ENCODE measurements at regions not wholly inside any gene's neighbourhood (a gene's known extent, or its start where the extent isn't known, plus 50 kb on each side); places are given as distances from the start of the nearest gene placed in this dataset.

DNA sequence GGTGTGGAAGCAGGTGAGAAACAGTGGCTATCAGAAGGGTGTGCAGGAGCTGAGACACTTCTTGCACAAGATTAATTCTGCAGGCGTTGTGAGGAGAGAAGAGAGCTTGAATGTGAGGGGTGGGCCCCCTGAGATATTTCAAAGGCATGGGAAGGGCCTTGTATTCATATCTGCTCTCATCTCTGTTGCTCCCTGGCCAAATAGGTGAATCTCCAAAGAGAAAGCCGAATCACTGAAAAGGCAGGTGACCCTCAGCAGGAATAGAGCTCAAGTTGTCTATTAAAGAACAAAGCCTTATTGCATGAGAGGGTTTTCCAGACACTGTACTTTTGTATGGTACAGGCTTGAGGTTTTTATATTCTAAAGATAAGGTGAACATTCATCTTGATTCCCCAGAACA is 373.1 kb downstream of the TMEM114 start:
- ATAC-seq (ENCODE audit: low read depth), result no peak
- Histone ChIP-seq H3K4me3 (ENCODE audit: severe bottlenecking) (no peak overlapping the region), H3K27ac (ENCODE audit: poor library complexity, severe bottlenecking) (no peak overlapping the region), H3K9me3 (ENCODE audit: severe bottlenecking) (no peaks in the 10 kb centered on the region), H3K36me3 (ENCODE audit: low read depth) (no peaks in the 10 kb centered on the region), H3K4me1 (ENCODE audit: insufficient read depth, poor library complexity, severe bottlenecking) (no peaks in the 10 kb centered on the region), H3K27me3 (ENCODE audit: insufficient read depth, poor library complexity, severe bottlenecking) (no peaks in the 10 kb centered on the region)
- no peak for DNase-seq (ENCODE audit: low spot score)
- TF ChIP-seq, protein P1, sequence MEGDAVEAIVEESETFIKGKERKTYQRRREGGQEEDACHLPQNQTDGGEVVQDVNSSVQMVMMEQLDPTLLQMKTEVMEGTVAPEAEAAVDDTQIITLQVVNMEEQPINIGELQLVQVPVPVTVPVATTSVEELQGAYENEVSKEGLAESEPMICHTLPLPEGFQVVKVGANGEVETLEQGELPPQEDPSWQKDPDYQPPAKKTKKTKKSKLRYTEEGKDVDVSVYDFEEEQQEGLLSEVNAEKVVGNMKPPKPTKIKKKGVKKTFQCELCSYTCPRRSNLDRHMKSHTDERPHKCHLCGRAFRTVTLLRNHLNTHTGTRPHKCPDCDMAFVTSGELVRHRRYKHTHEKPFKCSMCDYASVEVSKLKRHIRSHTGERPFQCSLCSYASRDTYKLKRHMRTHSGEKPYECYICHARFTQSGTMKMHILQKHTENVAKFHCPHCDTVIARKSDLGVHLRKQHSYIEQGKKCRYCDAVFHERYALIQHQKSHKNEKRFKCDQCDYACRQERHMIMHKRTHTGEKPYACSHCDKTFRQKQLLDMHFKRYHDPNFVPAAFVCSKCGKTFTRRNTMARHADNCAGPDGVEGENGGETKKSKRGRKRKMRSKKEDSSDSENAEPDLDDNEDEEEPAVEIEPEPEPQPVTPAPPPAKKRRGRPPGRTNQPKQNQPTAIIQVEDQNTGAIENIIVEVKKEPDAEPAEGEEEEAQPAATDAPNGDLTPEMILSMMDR (IDR thresholded peaks at IDR 0.05; ENCODE audit: poor library complexity, severe bottlenecking), result no peak

DNA sequence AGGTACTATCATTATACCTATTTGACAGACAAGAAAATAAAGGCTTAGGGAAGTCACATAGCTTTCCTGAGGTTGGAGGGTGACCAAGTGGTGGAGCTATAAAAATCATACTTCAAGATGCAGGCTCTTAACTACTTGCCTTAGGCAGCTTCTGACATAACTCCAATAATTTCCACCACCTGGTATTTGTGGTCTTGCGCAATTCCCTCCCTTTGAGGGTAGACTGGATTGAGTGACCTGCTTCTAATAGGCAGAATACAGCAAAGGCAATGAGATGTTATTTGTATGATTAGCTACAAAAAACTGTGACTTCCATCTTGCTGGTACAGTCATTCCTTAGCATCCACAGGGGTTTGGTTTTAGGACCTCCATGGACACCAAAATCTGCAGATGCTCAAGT is 385.5 kb downstream of the TMEM114 start:
- DNase-seq (ENCODE audit: low spot score) (no peak), ATAC-seq (ENCODE audit: low read depth) (no peak)
- no peaks in the 10 kb centered on the region for H3K4me1 ChIP-seq (ENCODE audit: insufficient read depth, poor library complexity, severe bottlenecking)
- no peak overlapping the region for H3K4me3 ChIP-seq (ENCODE audit: severe bottlenecking)
- no peaks in the 10 kb centered on the region for H3K36me3 ChIP-seq (ENCODE audit: low read depth)
- no peaks in the 10 kb centered on the region for H3K27me3 ChIP-seq (ENCODE audit: insufficient read depth, poor library complexity, severe bottlenecking)
- TF ChIP-seq, protein P1 (IDR thresholded peaks at IDR 0.05; ENCODE audit: poor library complexity, severe bottlenecking), result no peak
- no peaks in the 10 kb centered on the region for H3K9me3 ChIP-seq (ENCODE audit: severe bottlenecking)
- no peak overlapping the region for H3K27ac ChIP-seq (ENCODE audit: poor library complexity, severe bottlenecking)

DNA sequence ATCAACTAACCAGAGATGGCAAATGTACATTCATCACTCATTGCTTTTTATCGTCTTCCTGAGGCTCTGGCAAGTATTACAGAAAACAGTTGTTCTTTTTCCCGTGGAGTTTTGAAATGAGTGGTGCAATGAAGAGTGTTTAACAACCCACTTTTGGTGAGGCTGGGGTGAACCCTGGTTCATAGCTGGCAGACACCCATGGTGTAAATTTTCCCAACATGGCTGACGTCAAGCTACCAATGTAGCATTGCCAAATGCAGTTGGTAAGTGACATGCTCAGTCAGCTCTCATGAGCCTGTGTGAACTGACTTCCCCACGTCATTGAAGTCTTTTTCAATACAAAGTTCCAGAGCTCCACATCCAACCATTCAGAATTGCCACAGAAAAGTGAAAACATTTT is 386.2 kb downstream of the TMEM114 start:
- H3K9me3 ChIP-seq (ENCODE audit: severe bottlenecking), result no peaks in the 10 kb centered on the region
- no peak for ATAC-seq (ENCODE audit: low read depth)
- no peak overlapping the region for H3K4me3 ChIP-seq (ENCODE audit: severe bottlenecking)
- TF ChIP-seq, protein P1 (IDR thresholded peaks at IDR 0.05; ENCODE audit: poor library complexity, severe bottlenecking), result no peak
- H3K36me3 ChIP-seq (ENCODE audit: low read depth), result no peaks in the 10 kb centered on the region
- no peaks in the 10 kb centered on the region for H3K27me3 ChIP-seq (ENCODE audit: insufficient read depth, poor library complexity, severe bottlenecking)
- DNase-seq (ENCODE audit: low spot score), result no peak
- no peak overlapping the region for H3K27ac ChIP-seq (ENCODE audit: poor library complexity, severe bottlenecking)
- H3K4me1 ChIP-seq (ENCODE audit: insufficient read depth, poor library complexity, severe bottlenecking), result no peaks in the 10 kb centered on the region

DNA sequence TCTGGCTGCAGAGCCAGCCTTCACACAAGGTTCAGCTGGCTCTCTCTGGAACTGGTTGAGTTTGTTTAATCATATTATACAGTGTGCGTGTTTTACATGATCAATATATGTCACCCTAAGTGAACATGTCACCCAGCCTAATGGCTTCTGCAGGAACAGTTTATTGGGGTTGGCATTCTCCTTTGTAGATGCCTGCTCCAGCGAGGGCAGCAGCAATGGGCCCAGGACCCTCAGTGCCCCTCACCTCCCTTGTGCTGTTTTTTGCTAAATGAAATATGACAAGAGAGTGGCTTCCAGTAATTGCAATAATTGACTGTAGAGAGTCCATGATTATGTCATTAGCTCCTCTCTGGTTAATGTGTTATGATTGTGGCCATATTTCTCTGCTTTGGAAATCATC is 387.2 kb downstream of the TMEM114 start:
- Histone ChIP-seq H3K36me3 (ENCODE audit: low read depth) (no peaks in the 10 kb centered on the region), H3K4me3 (ENCODE audit: severe bottlenecking) (no peak overlapping the region), H3K27ac (ENCODE audit: poor library complexity, severe bottlenecking) (no peak overlapping the region), H3K4me1 (ENCODE audit: insufficient read depth, poor library complexity, severe bottlenecking) (no peaks in the 10 kb centered on the region), H3K27me3 (ENCODE audit: insufficient read depth, poor library complexity, severe bottlenecking) (no peaks in the 10 kb centered on the region), H3K9me3 (ENCODE audit: severe bottlenecking) (no peaks in the 10 kb centered on the region)
- TF ChIP-seq, protein P1 (IDR thresholded peaks at IDR 0.05; ENCODE audit: poor library complexity, severe bottlenecking), result no peak
- ATAC-seq (ENCODE audit: low read depth) (no peak), DNase-seq (ENCODE audit: low spot score) (no peak)

DNA sequence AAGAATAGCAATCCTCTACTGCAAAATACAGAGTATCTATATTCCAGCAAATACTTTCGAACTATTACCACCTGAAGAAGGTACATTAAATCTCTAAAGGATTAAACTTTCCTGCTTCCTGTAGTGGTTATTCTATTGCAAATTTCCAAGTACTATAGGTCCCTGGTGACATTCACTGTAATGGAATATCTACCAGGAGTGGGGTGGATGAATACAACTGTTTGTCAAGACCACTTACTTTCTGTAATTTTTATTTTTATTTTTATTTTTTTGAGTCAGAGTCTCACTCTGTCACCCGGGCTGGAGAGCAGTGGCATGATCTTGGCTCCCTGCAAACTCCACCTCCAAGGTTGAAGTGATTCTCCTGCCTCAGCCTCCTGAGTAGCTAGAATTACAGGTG is 389.5 kb downstream of the TMEM114 start:
- TF ChIP-seq, protein P1 (IDR thresholded peaks at IDR 0.05; ENCODE audit: poor library complexity, severe bottlenecking), result no peak
- DNase-seq (ENCODE audit: low spot score) (no peak), ATAC-seq (ENCODE audit: low read depth) (no peak)
- no peak overlapping the region for H3K27ac ChIP-seq (ENCODE audit: poor library complexity, severe bottlenecking)
- no peaks in the 10 kb centered on the region for H3K27me3 ChIP-seq (ENCODE audit: insufficient read depth, poor library complexity, severe bottlenecking)
- no peaks in the 10 kb centered on the region for H3K36me3 ChIP-seq (ENCODE audit: low read depth)
- no peaks in the 10 kb centered on the region for H3K9me3 ChIP-seq (ENCODE audit: severe bottlenecking)
- H3K4me3 ChIP-seq (ENCODE audit: severe bottlenecking), result no peak overlapping the region
- H3K4me1 ChIP-seq (ENCODE audit: insufficient read depth, poor library complexity, severe bottlenecking), result no peaks in the 10 kb centered on the region

Data from RWPE2 (cell line).